GM19452 (cell line): ENCODE measurements at regions not wholly inside any gene's neighbourhood (a gene's known extent, or its start where the extent isn't known, plus 50 kb on each side); places are given as distances from the start of the nearest gene placed in this dataset.
"Not testable (repeated sequence)": the region's sequence is repeated elsewhere in the genome, so short reads cannot be mapped to it uniquely, and the experiment has no call there.

ENCODE experiments used
- ATAC-seq: cut with Tn5 transposase; IDR thresholded peaks from one replicate; pipeline ENCODE4 v1.9.1; 2021; ENCODE audit not compliant: unreplicated experiment

GRCh38 chr14:99015833-99016232 is 256.2 kb downstream of the BCL11B start:
- no peak for ATAC-seq

- ATAC-seq = no peak
Observed at GRCh38 chr14:99023371-99023770, 248.6 kb downstream of the BCL11B start.

- ATAC-seq = no peak
Observed at GRCh38 chr14:99024926-99025325, 247.1 kb downstream of the BCL11B start.

- no peak for ATAC-seq
Observed at GRCh38 chr14:99025418-99025817, 246.6 kb downstream of the BCL11B start.

- no peak for ATAC-seq
Observed at GRCh38 chr14:99026471-99026870, 245.5 kb downstream of the BCL11B start.

GRCh38 chr14:99028041-99028440 is 244.0 kb downstream of the BCL11B start:
- no peak for ATAC-seq

GRCh38 chr14:99028521-99028920 is 243.5 kb downstream of the BCL11B start:
- no peak for ATAC-seq

- ATAC-seq = no peak
Observed at GRCh38 chr14:99029145-99029915, 242.7 kb downstream of the BCL11B start.

- ATAC-seq = no peak
Observed at GRCh38 chr14:99029916-99030305, 242.1 kb downstream of the BCL11B start.

GRCh38 chr14:99030454-99030853 is 241.5 kb downstream of the BCL11B start:
- no peak for ATAC-seq

- ATAC-seq = no peak
Observed at GRCh38 chr14:99032759-99033158, 239.2 kb downstream of the BCL11B start.

- no peak for ATAC-seq
Observed at GRCh38 chr14:99033951-99034350, 238.0 kb downstream of the BCL11B start.

GRCh38 chr14:99034711-99035171 is 237.3 kb downstream of the BCL11B start:
- ATAC-seq = no peak

- no peak for ATAC-seq
Observed at GRCh38 chr14:99035268-99035667, 236.7 kb downstream of the BCL11B start.

- ATAC-seq = no peak
Observed at GRCh38 chr14:99035712-99036610, 236.0 kb downstream of the BCL11B start.

- no peak for ATAC-seq
Observed at GRCh38 chr14:99036611-99037293, 235.2 kb downstream of the BCL11B start.

- ATAC-seq = not testable (repeated sequence)
Observed at GRCh38 chr14:99037326-99037725, 234.7 kb downstream of the BCL11B start.

- ATAC-seq = no peak
Observed at GRCh38 chr14:99037777-99038430, 234.1 kb downstream of the BCL11B start.

- ATAC-seq = no peak
Observed at GRCh38 chr14:99038431-99038820, 233.6 kb downstream of the BCL11B start.

GRCh38 chr14:99039331-99040041 is 232.5 kb downstream of the BCL11B start:
- ATAC-seq = no peak
